ENCODE measurements at regions not wholly inside any gene's neighbourhood (a gene's known extent, or its start where the extent isn't known, plus 50 kb on each side); places are given as distances from the start of the nearest gene placed in this dataset.
"Not testable (repeated sequence)": the region's sequence is repeated elsewhere in the genome, so short reads cannot be mapped to it uniquely, and the experiment has no call there.

- not testable (repeated sequence) for DNase-seq
Measured at GRCh38 chr13:44704811-44705210, 128.7 kb upstream of the TSC22D1 start.

GRCh38 chr13:44703371-44703770, 127.2 kb upstream of the TSC22D1 start:
- no peak for ATAC-seq

More at GRCh38 chr13:44704811-44705210, 128.7 kb upstream of the TSC22D1 start:
- ATAC-seq, result not testable (repeated sequence)

GRCh38 chr13:44698066-44698465, 121.9 kb upstream of the TSC22D1 start:
- DNase-seq, result no peak
- ATAC-seq, result no peak

More at GRCh38 chr13:44703371-44703770, 127.2 kb upstream of the TSC22D1 start:
- no peak for DNase-seq

GRCh38 chr13:44697058-44697457, 120.9 kb upstream of the TSC22D1 start:
- DNase-seq (no peak), ATAC-seq (no peak)

- DNase-seq (no peak), ATAC-seq (no peak)
Measured at GRCh38 chr13:44695520-44695919, 119.4 kb upstream of the TSC22D1 start.

- DNase-seq (no peak), ATAC-seq (no peak)
Measured at GRCh38 chr13:44694842-44695241, 118.7 kb upstream of the TSC22D1 start.

GRCh38 chr13:44694291-44694690, 118.2 kb upstream of the TSC22D1 start:
- no peak for DNase-seq
- no peak for ATAC-seq

GRCh38 chr13:44693156-44693764, 117.1 kb upstream of the TSC22D1 start:
- ATAC-seq (no peak), DNase-seq (no peak)

GRCh38 chr13:44692173-44692713, 116.1 kb upstream of the TSC22D1 start:
- ATAC-seq, result peak; percentile 49
- DNase-seq, result no peak

- DNase-seq (no peak), ATAC-seq (no peak)
Measured at GRCh38 chr13:44690376-44690775, 114.2 kb upstream of the TSC22D1 start.

GRCh38 chr13:44688652-44689051, 112.5 kb upstream of the TSC22D1 start:
- no peak for DNase-seq
- ATAC-seq, result no peak

- ATAC-seq (peak; percentile 84), DNase-seq (peak; percentile 7)
Measured at GRCh38 chr13:44686531-44686934, 110.4 kb upstream of the TSC22D1 start.

GRCh38 chr13:44685641-44686040, 109.5 kb upstream of the TSC22D1 start:
- ATAC-seq (no peak), DNase-seq (no peak)

- not testable (repeated sequence) for DNase-seq, ATAC-seq
Measured at GRCh38 chr13:44682416-44682815, 106.3 kb upstream of the TSC22D1 start.

- DNase-seq, result no peak
- ATAC-seq, result peak; percentile 46
Measured at GRCh38 chr13:44680746-44681355, 104.7 kb upstream of the TSC22D1 start.

GRCh38 chr13:44679597-44679996, 103.5 kb upstream of the TSC22D1 start:
- no peak for ATAC-seq
- no peak for DNase-seq

- ATAC-seq, result no peak
- DNase-seq, result no peak
Measured at GRCh38 chr13:44678197-44678596, 102.1 kb upstream of the TSC22D1 start.

- no peak for DNase-seq
- no peak for ATAC-seq
Measured at GRCh38 chr13:44676534-44676933, 100.4 kb upstream of the TSC22D1 start.

- DNase-seq (no peak), ATAC-seq (no peak)
Measured at GRCh38 chr13:44669534-44669933, 93.4 kb upstream of the TSC22D1 start.

- DNase-seq, result no peak
- ATAC-seq, result no peak
Measured at GRCh38 chr13:44668688-44669087, 92.6 kb upstream of the TSC22D1 start.

- DNase-seq (no peak), ATAC-seq (no peak)
Measured at GRCh38 chr13:44667943-44668342, 91.8 kb upstream of the TSC22D1 start.

- not testable (repeated sequence) for DNase-seq, ATAC-seq
Measured at GRCh38 chr13:44666538-44666937, 90.4 kb upstream of the TSC22D1 start.

GRCh38 chr13:44664308-44664707, 88.2 kb upstream of the TSC22D1 start:
- no peak for DNase-seq
- no peak for ATAC-seq

GRCh38 chr13:44662515-44662914, 86.4 kb upstream of the TSC22D1 start:
- DNase-seq (no peak), ATAC-seq (no peak)
